Renal pelvis (tissue), 1 donor: ENCODE measurements at regions not wholly inside any gene's neighbourhood (a gene's known extent, or its start where the extent isn't known, plus 50 kb on each side); places are given as distances from the start of the nearest gene placed in this dataset.

Source experiments
- DNase-seq: peaks from one replicate; pipeline ENCODE4 v3.0.0-alpha.2; 2013

- DNase-seq, result no peak
Observed at GRCh38 chr10:30118590-30118989, 59.2 kb upstream of the JCAD start.

GRCh38 chr10:30117812-30118501 lies 58.6 kb upstream of the JCAD start:
- DNase-seq, result no peak

GRCh38 chr10:30116041-30116491 lies 56.7 kb upstream of the JCAD start:
- DNase-seq, result peak; percentile 45

DNA sequence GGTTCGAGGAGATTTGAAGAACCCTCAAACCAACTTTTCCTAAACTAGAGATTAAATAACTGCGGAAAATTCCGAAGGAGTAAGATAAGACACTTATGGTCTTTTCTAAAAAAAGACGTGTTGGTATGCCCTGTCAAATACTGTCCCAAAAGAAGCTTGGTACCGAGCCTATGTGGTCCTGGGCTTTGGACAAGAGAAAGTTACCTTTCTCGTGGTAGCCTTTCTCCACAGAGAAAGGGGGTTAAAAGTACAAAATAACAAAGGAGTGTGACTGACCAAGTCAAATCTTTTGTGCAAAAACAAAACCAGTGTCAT lies 56.2 kb upstream of the JCAD start:
- DNase-seq, result no peak

DNA sequence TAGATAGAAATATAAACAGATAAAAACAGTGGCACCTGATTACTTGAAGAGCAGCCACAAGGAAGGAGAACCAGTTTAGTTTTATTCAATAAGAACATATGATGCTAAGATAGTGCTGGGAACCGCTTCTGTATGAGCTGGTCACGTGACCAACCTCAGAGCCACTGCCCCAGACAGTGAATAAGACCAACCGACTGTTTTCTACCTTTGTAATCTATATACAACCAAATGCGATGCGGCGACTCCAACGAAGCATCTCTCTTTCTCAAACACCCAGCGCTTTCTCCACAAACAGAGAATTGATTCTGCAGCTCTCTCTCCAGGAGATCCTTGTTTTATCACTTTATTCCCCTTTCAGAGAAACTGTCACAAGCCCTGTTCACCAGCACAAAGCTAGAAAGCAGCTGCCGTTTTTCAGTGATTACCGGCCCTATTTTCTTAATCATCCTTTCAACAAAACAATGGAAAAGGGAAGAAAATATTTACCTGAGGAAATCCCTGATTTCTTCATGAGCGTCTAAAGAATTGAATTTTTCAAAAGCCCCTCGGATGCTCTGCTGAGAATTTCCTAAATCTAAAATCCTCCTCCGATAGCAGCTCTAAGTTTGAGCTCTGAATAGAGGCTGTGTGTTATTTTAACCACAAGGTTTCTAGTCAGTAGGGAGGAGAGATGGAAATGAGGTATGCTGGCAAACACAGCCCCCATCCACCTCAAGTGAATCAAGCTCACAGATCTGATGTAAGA lies 55.7 kb upstream of the JCAD start:
- DNase-seq, result peak; percentile 31

- DNase-seq, result no peak
Observed at GRCh38 chr10:30114401-30114800, 55.0 kb upstream of the JCAD start.

DNA sequence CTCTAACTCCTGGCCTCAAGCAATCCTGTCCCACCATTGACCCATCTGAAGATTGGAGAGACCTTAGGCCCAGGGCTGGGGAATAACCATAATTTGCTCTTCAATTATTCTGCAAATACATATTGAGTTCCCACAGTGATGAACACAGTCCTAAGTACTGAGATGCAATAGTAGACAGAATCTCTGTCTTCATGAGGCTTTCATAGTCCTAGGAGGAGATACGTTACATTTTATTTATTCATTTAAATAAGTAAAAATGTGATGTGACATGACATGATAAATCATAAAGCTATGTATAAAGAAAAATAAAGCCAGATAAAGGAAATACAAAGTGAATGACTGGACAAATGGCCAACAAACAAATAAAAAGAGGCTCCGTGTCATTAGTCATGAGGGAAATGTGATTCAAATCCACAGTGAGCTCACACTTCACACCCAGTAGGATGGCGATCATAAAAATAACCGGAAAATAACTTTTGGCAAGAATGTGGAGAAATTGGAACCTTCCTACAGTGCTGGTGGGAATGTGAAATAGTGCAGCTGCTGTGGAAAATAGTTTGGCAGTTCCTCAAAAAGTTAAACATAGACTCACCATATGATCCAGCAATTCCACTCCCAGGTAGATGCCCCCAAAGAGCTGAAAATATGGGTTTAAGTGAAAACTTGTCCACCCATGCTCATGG lies 52.1 kb upstream of the JCAD start:
- no peak for DNase-seq
